Neural crest cell (in vitro differentiated cells): ENCODE measurements at regions not wholly inside any gene's neighbourhood (a gene's known extent, or its start where the extent isn't known, plus 50 kb on each side); places are given as distances from the start of the nearest gene placed in this dataset.

Experiments used
- DNase-seq: peaks from one replicate; pipeline ENCODE4 v3.0.0; 2021; ENCODE audit warnings: low read depth, mixed read lengths, low spot score
- H3K27ac Mint-ChIP-seq: one replicate; pipeline ENCODE4 v1.8.0; 2021; ENCODE audit warnings: mild to moderate bottlenecking, mixed read lengths; ENCODE audit not compliant: unreplicated experiment
- H3K27me3 Mint-ChIP-seq: 2 replicates; pipeline ENCODE4 v1.8.0; 2021; ENCODE audit warnings: low read depth, mild to moderate bottlenecking, mixed read lengths
- H3K36me3 Mint-ChIP-seq: 2 replicates; pipeline ENCODE4 v1.8.0; 2021; ENCODE audit warnings: low read depth, mild to moderate bottlenecking, mixed read lengths
- H3K4me1 Mint-ChIP-seq: 2 replicates; pipeline ENCODE4 v1.8.0; 2021; ENCODE audit warnings: mixed read lengths
- H3K4me3 Mint-ChIP-seq: one replicate; pipeline ENCODE4 v1.8.0; 2021; ENCODE audit warnings: mild to moderate bottlenecking, mixed read lengths
- H3K9me3 Mint-ChIP-seq: 2 replicates; pipeline ENCODE4 v1.8.0; 2021; ENCODE audit warnings: mixed read lengths
- CTCF ChIP-seq: fragments of 200-600 bp; sonication (generic); conservative IDR thresholded peaks from 2 replicates; pipeline ENCODE4 v1.5.0; 2021; ENCODE audit warnings: antibody characterized with exemption, mild to moderate bottlenecking

- Mint-ChIP-seq H3K4me3 (no peak overlapping the region), H3K27ac (no peak overlapping the region), H3K9me3 (peaks cover 7% of the 10 kb centered on the region), H3K27me3 (no peaks in the 10 kb centered on the region), H3K36me3 (no peaks in the 10 kb centered on the region), H3K4me1 (peaks cover 13% of the 10 kb centered on the region)
- TF ChIP-seq CTCF, result no peak
- no peak for DNase-seq
These were observed 188.5 kb upstream of the EDIL3 start for GRCh38 chr5:84573017-84573712.

DNA sequence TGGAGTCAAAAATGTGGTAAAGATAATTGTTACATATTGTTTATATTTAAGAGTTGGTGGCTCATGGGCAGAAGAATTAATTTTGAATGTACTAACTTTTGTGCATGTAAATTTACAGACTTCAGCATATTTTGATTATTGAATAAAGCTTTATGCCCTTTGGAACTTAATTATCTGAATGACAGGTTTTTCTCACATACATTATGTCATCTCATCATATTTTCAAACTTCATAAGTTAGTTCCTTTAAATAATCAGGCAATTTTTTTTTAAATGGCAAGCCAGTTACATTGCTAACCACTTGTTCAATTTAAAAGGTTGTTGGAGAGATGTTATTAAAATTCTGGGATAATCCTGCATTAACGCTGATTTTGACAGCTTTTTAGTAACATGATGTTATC lies 184.6 kb upstream of the EDIL3 start:
- Mint-ChIP-seq H3K36me3 (no peaks in the 10 kb centered on the region), H3K9me3 (peaks cover 7% of the 10 kb centered on the region), H3K4me3 (no peak overlapping the region)

GRCh38 chr5:84568171-84568570 lies 183.5 kb upstream of the EDIL3 start:
- Mint-ChIP-seq H3K4me3 (peak overlapping the region; percentile 33), H3K9me3 (peaks cover 4% of the 10 kb centered on the region), H3K36me3 (no peaks in the 10 kb centered on the region), H3K4me1 (peaks cover 48% of the 10 kb centered on the region), H3K27me3 (no peaks in the 10 kb centered on the region), H3K27ac (peak overlapping the region; percentile 21)
- DNase-seq, result no peak
- TF ChIP-seq CTCF, result no peak

More for the DNA sequence above, 184.6 kb upstream of the EDIL3 start:
- TF ChIP-seq CTCF, result no peak
- H3K27ac Mint-ChIP-seq, result no peak overlapping the region
- H3K27me3 Mint-ChIP-seq, result no peaks in the 10 kb centered on the region
- H3K4me1 Mint-ChIP-seq, result peaks cover 47% of the 10 kb centered on the region
- DNase-seq, result no peak

GRCh38 chr5:84565866-84566265 lies 181.2 kb upstream of the EDIL3 start:
- no peak overlapping the region for H3K27ac Mint-ChIP-seq
- DNase-seq, result no peak
- H3K4me3 Mint-ChIP-seq, result no peak overlapping the region
- H3K27me3 Mint-ChIP-seq, result no peaks in the 10 kb centered on the region
- H3K36me3 Mint-ChIP-seq, result no peaks in the 10 kb centered on the region
- H3K4me1 Mint-ChIP-seq, result peaks cover 52% of the 10 kb centered on the region
- TF ChIP-seq CTCF, result no peak
- H3K9me3 Mint-ChIP-seq, result peaks cover 4% of the 10 kb centered on the region

GRCh38 chr5:84564321-84565075 lies 179.8 kb upstream of the EDIL3 start:
- no peak for DNase-seq
- peaks cover 45% of the 10 kb centered on the region for H3K4me1 Mint-ChIP-seq
- H3K27ac Mint-ChIP-seq, result peak overlapping the region; percentile 51
- H3K36me3 Mint-ChIP-seq, result no peaks in the 10 kb centered on the region
- no peak for TF ChIP-seq CTCF
- no peaks in the 10 kb centered on the region for H3K27me3 Mint-ChIP-seq
- H3K9me3 Mint-ChIP-seq, result no peaks in the 10 kb centered on the region
- H3K4me3 Mint-ChIP-seq, result peak overlapping the region; percentile 21
